ENCODE measurements at regions not wholly inside any gene's neighbourhood (a gene's known extent, or its start where the extent isn't known, plus 50 kb on each side); places are given as distances from the start of the nearest gene placed in this dataset.

DNA sequence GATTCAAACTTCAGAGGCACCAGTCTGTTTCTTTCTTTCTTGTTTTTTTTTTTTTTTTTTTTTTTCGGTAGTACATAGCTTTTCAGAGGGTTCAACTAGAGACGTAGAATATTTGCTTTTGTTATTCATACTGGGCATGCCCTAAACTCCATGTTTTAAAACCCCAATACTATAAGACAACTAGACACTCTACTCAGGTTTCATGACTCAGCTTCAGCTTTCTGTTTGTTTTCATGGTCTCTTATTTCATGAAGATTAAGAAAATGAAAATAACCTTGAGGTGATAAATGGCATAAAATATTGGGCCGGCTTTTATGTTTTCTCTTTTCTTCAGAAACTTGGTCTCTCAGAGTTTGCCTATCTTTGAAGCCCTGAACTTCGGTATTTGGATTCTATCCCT lies 2126.3 kb upstream of the ACO1 start:
- no peak for TF ChIP-seq YY1 (IDR thresholded peaks at IDR 0.05; ENCODE audit: insufficient read depth, insufficient read length)
- no peak for TF ChIP-seq ZNF274 (IDR thresholded peaks at IDR 0.05; ENCODE audit: low read depth, low read length)
- TF ChIP-seq SUZ12 (IDR thresholded peaks at IDR 0.05; ENCODE audit: extremely low read depth, insufficient read depth, insufficient read length) = no peak

Measured in NT2/D1 (cell line).